ENCODE measurements at regions not wholly inside any gene's neighbourhood (a gene's known extent, or its start where the extent isn't known, plus 50 kb on each side); places are given as distances from the start of the nearest gene placed in this dataset.
"Not testable (repeated sequence)": the region's sequence is repeated elsewhere in the genome, so short reads cannot be mapped to it uniquely, and the experiment has no call there.

- not testable (repeated sequence) for TF ChIP-seq CTCF, POLR2A, EP300, POLR2AphosphoS5 (IDR thresholded peaks at IDR 0.05)
Observed at GRCh38 chr10:81664800-81665199, 210.2 kb upstream of the NRG3 start.

Measured in stomach (tissue), 4 donors.